ENCODE measurements at regions not wholly inside any gene's neighbourhood (a gene's known extent, or its start where the extent isn't known, plus 50 kb on each side); places are given as distances from the start of the nearest gene placed in this dataset.

DNA sequence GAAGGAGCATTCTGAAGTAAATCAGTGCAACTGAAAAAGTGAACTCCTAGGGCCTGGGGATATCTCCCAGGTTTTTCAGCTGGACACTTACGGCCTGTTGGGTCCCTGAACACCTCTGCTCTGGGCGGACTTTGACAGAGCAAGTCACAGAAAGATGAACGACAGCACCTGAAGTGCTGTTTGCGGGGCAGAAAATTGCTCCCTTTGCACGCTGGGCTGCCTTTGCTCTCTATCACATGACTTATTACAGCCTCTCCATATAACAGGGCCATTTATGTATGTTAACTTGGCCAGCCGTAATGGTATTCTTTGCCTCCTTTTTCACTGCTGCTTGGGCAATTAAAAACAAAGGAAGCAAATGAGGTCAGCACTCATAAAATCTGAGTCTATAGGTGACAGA, 332.9 kb downstream of the BARHL2 start:
- H3K4me1 ChIP-seq: no peaks in the 10 kb centered on the region
- no peak for DNase-seq (ENCODE audit: low spot score in 2 of 2)
- H3K36me3 ChIP-seq: no peaks in the 10 kb centered on the region
- no peaks in the 10 kb centered on the region for H3K9me3 ChIP-seq
- H3K27ac ChIP-seq: no peak overlapping the region
- 85% methylated on average over 6 of the region's 6 CpGs for WGBS
- no peak overlapping the region for H3K4me3 ChIP-seq
- TF ChIP-seq EP300 (IDR thresholded peaks at IDR 0.05): no peak
- no peak for TF ChIP-seq POLR2AphosphoS5 (IDR thresholded peaks at IDR 0.05)
- TF ChIP-seq, protein P1, sequence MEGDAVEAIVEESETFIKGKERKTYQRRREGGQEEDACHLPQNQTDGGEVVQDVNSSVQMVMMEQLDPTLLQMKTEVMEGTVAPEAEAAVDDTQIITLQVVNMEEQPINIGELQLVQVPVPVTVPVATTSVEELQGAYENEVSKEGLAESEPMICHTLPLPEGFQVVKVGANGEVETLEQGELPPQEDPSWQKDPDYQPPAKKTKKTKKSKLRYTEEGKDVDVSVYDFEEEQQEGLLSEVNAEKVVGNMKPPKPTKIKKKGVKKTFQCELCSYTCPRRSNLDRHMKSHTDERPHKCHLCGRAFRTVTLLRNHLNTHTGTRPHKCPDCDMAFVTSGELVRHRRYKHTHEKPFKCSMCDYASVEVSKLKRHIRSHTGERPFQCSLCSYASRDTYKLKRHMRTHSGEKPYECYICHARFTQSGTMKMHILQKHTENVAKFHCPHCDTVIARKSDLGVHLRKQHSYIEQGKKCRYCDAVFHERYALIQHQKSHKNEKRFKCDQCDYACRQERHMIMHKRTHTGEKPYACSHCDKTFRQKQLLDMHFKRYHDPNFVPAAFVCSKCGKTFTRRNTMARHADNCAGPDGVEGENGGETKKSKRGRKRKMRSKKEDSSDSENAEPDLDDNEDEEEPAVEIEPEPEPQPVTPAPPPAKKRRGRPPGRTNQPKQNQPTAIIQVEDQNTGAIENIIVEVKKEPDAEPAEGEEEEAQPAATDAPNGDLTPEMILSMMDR (IDR thresholded peaks at IDR 0.05): no peak
- no peak for TF ChIP-seq POLR2A (IDR thresholded peaks at IDR 0.05)
- H3K27me3 ChIP-seq: no peaks in the 10 kb centered on the region

DNA sequence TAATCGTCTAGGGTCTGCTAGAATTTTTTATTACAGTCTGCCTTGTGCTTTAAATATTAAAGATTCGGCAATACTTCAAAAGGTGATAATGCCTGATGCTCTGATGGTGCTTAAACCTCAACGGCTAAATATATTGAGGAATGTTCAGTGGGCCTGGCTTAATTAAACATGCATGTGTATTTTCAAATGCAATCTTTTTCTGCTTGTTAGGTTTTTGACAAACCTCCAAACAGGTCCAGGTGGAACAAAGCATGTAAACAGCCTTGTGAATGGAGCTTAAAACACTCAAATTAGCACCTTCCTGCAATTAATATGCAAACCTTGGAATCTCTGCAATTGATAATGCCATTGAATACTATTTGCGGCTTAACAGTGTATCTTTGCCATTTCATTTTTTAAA, 334.9 kb downstream of the BARHL2 start:
- DNase-seq (ENCODE audit: low spot score in 2 of 2): no peak
- no peaks in the 10 kb centered on the region for H3K36me3 ChIP-seq
- 86% methylated on average over 4 of the region's 4 CpGs for WGBS
- H3K9me3 ChIP-seq: no peaks in the 10 kb centered on the region
- no peaks in the 10 kb centered on the region for H3K4me1 ChIP-seq
- TF ChIP-seq POLR2AphosphoS5 (IDR thresholded peaks at IDR 0.05) (no peak), EP300 (IDR thresholded peaks at IDR 0.05) (no peak), POLR2A (IDR thresholded peaks at IDR 0.05) (no peak)
- TF ChIP-seq, protein P1 (IDR thresholded peaks at IDR 0.05): no peak
- H3K27ac ChIP-seq: no peak overlapping the region
- no peaks in the 10 kb centered on the region for H3K27me3 ChIP-seq
- H3K4me3 ChIP-seq: no peak overlapping the region

DNA sequence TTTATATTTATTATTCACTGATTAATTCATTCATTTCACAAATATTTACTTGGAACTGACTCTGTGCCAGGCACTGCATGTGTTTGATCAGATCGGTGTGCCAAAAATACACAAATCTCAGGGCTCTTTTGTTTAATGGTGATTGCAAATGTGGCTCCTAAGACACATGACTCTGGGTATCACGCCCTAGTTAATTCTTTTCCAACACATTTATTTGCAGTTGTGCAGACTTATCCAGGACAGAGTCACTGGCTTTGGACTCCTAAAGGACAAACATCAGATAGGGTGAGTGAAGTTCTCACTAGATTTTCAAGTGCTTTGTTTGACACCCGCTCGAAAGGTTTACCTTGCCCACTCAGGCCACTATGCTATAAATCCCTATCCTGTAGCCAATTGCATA, 335.5 kb downstream of the BARHL2 start:
- no peak overlapping the region for H3K27ac ChIP-seq
- no peaks in the 10 kb centered on the region for H3K9me3 ChIP-seq
- no peaks in the 10 kb centered on the region for H3K27me3 ChIP-seq
- H3K36me3 ChIP-seq: no peaks in the 10 kb centered on the region
- 75% methylated on average over 4 of the region's 4 CpGs for WGBS
- DNase-seq (ENCODE audit: low spot score in 2 of 2): no peak
- TF ChIP-seq EP300 (IDR thresholded peaks at IDR 0.05): no peak
- TF ChIP-seq POLR2AphosphoS5 (IDR thresholded peaks at IDR 0.05): no peak
- TF ChIP-seq, protein P1 (IDR thresholded peaks at IDR 0.05): no peak
- TF ChIP-seq POLR2A (IDR thresholded peaks at IDR 0.05): no peak
- H3K4me1 ChIP-seq: no peaks in the 10 kb centered on the region
- no peak overlapping the region for H3K4me3 ChIP-seq

DNA sequence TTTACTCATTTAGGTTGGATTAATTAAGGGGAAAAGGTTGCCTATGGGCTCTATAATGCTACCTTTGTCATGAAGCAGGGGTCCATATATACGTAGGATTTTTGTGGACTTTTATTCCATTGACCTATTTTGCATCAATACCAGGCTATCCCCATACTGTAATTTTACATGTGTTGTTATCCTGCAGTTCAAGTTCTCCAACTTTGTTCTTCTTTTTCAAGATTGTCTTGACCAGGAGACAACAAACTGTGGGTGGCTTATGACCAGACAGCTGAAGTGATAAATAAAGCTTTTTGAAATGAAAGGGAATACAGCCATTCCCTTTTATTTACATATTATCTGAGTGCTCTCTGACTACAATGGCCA, 345.7 kb downstream of the BARHL2 start:
- Histone ChIP-seq H3K9me3 (no peaks in the 10 kb centered on the region), H3K27me3 (no peaks in the 10 kb centered on the region), H3K4me1 (no peaks in the 10 kb centered on the region), H3K27ac (no peak overlapping the region), H3K4me3 (no peak overlapping the region), H3K36me3 (no peaks in the 10 kb centered on the region)
- TF ChIP-seq, protein P1 (IDR thresholded peaks at IDR 0.05): no peak
- no peak for TF ChIP-seq POLR2A (IDR thresholded peaks at IDR 0.05)
- TF ChIP-seq POLR2AphosphoS5 (IDR thresholded peaks at IDR 0.05): no peak
- TF ChIP-seq EP300 (IDR thresholded peaks at IDR 0.05): no peak
- DNase-seq (ENCODE audit: low spot score in 2 of 2): no peak
- 83% methylated on average over 1 of the region's 1 CpG for WGBS

DNA sequence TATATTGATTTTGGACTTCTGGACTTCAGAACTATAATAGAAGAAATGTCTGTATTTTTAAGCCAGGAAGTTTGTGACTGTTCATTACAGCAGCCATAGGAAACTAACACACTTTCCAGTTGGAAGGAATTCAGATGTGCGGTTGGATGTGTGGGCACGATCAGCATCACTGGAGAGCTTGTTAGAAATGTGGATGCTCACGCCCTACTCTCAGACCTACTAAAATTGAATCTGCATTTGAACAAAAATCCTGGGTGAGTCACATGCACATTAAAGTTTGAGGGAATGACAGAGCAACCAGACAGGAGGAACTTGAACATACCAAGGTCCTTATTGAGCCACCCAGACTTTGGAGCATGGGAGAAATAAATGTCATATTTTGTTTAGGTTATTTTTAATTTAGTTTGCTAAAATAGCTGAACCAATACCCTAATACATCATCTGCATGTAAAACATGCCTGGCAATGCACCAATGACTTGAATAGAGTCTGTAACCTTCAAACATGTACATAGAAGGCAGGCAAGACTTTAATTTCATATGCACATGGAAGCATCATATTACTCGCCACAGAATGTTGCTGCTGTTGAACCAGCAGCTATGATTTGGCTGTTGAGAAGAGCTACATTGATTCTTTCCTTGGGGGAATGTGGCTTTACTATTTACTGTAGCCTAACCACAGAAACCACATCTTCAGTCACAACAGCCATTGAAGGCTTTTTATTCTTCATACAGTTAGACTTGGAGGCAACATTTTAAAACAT, 346.2 kb downstream of the BARHL2 start:
- 70% methylated on average over 4 of the region's 4 CpGs for WGBS
- TF ChIP-seq, protein P1 (IDR thresholded peaks at IDR 0.05): no peak
- TF ChIP-seq POLR2AphosphoS5 (IDR thresholded peaks at IDR 0.05) (no peak), POLR2A (IDR thresholded peaks at IDR 0.05) (no peak), EP300 (IDR thresholded peaks at IDR 0.05) (no peak)
- no peaks in the 10 kb centered on the region for H3K9me3 ChIP-seq
- H3K27me3 ChIP-seq: no peaks in the 10 kb centered on the region
- no peaks in the 10 kb centered on the region for H3K4me1 ChIP-seq
- H3K4me3 ChIP-seq: no peak overlapping the region
- no peak overlapping the region for H3K27ac ChIP-seq
- H3K36me3 ChIP-seq: no peaks in the 10 kb centered on the region
- DNase-seq (ENCODE audit: low spot score in 2 of 2): no peak
